Adrenal gland (tissue), 9 donors: ENCODE measurements at regions not wholly inside any gene's neighbourhood (a gene's known extent, or its start where the extent isn't known, plus 50 kb on each side); places are given as distances from the start of the nearest gene placed in this dataset.

Source experiments
- DNase-seq, 7 donors: peaks; one replicate each; pipeline ENCODE4 v3.0.0-alpha.2; 2019 to 2020
- H3K27ac ChIP-seq, 5 donors: fragments of 200-600 bp; sonication (generic) in 4 of 5; 1 replicate in 3 of 5; 2 replicates in 2 of 5; pipeline versions ENCODE4 v1.5.1 to v1.8.0; 2016 to 2020; ENCODE audit warnings: mild to moderate bottlenecking in 1 of 5
- H3K27me3 ChIP-seq: fragments of 200-600 bp; 2 replicates; pipeline ENCODE4 v1.8.0; 2021
- H3K36me3 ChIP-seq, 2 donors: fragments of 200-600 bp; replicated peaks in 1 of 2; 1 replicate in 1 of 2; 2 replicates in 1 of 2; pipeline versions ENCODE4 v1.5.1 to v1.8.0; 2018 to 2022
- H3K4me1 ChIP-seq, 2 donors: fragments of 200-600 bp; replicated peaks in 1 of 2; 1 replicate in 1 of 2; 2 replicates in 1 of 2; pipeline versions ENCODE4 v1.5.1 to v1.8.0; 2018 to 2021
- H3K4me3 ChIP-seq, 4 donors: fragments of 200-600 bp; sonication (generic) in 3 of 4; one replicate each; pipeline ENCODE4 v1.5.1; 2016 to 2018
- H3K9me3 ChIP-seq, 3 donors: fragments of 200-600 bp; sonication (generic) in 1 of 3; replicated peaks in 1 of 3; 1 replicate in 2 of 3; 2 replicates in 1 of 3; pipeline versions ENCODE4 v1.5.1 to v1.8.0; 2016 to 2021
- POLR2A ChIP-seq, 2 donors: fragments of 450-650 bp; IDR thresholded peaks; one replicate each; pipeline ENCODE4 v1.6.1; 2017; ENCODE audit warnings: antibody characterized with exemption in 2 of 2, mild to moderate bottlenecking in 2 of 2, moderate library complexity in 1 of 2
- WGBS, 4 donors: extraction: QIAGEN DNeasy Blood & Tissue Kit in 2 of 4; methylation state at CpG; one replicate each; pipeline versions ENCODE4 v1.1.5 to v1.1.7; 2013 to 2017; 5-methylcytosine and 5-hydroxymethylcytosine counted together
- intact Hi-C, 2 donors: fragments of 100-400 bp; cut with DNase I; formaldehyde crosslinking; loops; one replicate each; pipeline versions ENCODE4 v1.14.1 to v1.15.0; 2022 to 2023
- TF ChIP-seq, protein P1 (sequence below), 6 experiments: fragments of 450-650 bp in 4 of 6; fragments of 200-600 bp in 2 of 6; sonication (generic) in 1 of 6; IDR thresholded peaks; 1 replicate in 5 of 6; 2 replicates in 1 of 6; pipeline versions ENCODE4 v1.5.1 to v1.8.0; 2016 to 2021; ENCODE audit warnings: antibody characterized with exemption in 6 of 6, mild to moderate bottlenecking in 2 of 6, moderate library complexity in 1 of 6
- donor health status: healthy with polysubstance abuse.
- donor health status: Bipolar disorder and iron deficiency.
- donor health status: DM: yes; HTN: yes; CAD: no.
- donor health status: DM: no; HTN: no; CAD: no.
- donor health status: DM: no; HTN: no; CAD: no.

DNA sequence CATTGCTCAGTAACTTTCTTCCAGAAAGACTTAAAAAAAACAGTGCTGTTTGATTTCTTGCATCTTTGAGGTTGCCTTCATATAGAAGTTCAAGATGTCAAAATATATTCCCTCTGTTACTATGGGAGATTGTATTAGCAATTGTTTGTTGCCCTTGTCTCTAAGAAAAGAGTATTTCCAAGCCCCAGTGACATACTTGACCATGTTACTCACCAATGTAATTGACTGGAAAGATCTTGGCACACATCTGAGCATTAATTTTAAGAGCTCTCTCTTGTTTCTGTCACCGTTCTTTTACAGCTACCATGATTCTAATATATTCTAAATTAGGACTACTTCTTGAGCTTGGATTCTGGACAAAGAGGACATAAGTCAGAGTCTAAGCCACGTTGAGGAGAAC, 902.7 kb upstream of the EPHA5 start:
- Histone ChIP-seq H3K27me3 (no peaks in the 10 kb centered on the region), H3K27ac (no peak overlapping the region), H3K9me3 (no peaks in the 10 kb centered on the region), H3K4me3 (no peak overlapping the region), H3K4me1 (peaks cover 0 to 7% of the 10 kb centered on the region in 2 donors), H3K36me3 (no peaks in the 10 kb centered on the region)
- DNase-seq: no peak
- 44 to 61% (median 52%) methylated on average over 2 of the region's 2 CpGs for WGBS, 4 donors
- intact Hi-C loops: no loop called here
- TF ChIP-seq POLR2A (IDR thresholded peaks at IDR 0.05): no peak
- TF ChIP-seq, protein P1, sequence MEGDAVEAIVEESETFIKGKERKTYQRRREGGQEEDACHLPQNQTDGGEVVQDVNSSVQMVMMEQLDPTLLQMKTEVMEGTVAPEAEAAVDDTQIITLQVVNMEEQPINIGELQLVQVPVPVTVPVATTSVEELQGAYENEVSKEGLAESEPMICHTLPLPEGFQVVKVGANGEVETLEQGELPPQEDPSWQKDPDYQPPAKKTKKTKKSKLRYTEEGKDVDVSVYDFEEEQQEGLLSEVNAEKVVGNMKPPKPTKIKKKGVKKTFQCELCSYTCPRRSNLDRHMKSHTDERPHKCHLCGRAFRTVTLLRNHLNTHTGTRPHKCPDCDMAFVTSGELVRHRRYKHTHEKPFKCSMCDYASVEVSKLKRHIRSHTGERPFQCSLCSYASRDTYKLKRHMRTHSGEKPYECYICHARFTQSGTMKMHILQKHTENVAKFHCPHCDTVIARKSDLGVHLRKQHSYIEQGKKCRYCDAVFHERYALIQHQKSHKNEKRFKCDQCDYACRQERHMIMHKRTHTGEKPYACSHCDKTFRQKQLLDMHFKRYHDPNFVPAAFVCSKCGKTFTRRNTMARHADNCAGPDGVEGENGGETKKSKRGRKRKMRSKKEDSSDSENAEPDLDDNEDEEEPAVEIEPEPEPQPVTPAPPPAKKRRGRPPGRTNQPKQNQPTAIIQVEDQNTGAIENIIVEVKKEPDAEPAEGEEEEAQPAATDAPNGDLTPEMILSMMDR (IDR thresholded peaks at IDR 0.05): no peak

DNA sequence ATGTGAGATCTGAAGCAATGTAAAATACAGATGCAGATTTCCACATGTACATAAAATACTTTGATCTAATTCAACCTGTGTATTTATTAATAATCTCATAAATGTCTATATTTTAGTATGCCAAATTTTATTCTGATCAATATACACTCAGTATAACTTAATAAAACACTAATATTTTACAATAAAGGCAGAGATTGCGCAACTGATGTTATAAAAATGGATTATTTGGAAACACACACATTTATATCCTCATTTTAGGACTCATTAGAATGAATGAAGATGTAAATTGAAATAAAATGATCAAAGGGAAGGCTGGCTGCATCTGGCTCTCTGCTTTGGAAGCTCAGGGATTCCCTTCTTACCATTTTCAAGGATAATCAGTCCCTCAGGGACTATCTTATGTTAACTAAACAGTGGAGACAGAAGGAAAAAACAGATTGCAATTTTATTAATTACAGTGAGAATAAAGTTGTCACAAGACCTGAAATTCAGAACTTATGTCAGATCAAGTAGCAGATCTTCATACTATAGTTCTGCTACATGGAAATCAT, 900.9 kb upstream of the EPHA5 start:
- TF ChIP-seq POLR2A (IDR thresholded peaks at IDR 0.05): no peak
- TF ChIP-seq, protein P1 (IDR thresholded peaks at IDR 0.05): no peak

DNA sequence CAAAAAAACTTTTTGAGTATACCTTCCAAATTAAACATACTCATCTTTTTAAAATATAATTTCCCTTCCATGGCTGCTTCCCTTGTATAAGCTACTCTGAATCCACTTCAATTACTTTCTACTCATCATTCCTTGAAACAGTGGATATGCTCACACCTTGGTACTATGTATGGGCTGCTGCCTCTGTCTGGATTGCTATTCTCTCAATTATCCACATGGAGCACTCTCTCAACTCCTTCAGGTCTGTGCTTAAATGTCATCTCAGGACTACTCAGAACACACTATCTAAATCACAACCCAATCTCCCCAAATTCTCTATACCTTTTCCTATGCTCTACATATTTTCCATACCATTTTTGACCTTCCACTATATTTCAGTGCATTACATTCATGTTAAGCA, 898.9 kb upstream of the EPHA5 start:
- H3K27ac ChIP-seq: no peak overlapping the region
- no peaks in the 10 kb centered on the region for H3K27me3 ChIP-seq
- no peak overlapping the region for H3K4me3 ChIP-seq
- H3K4me1 ChIP-seq: peaks cover 0 to 1% of the 10 kb centered on the region in 2 donors
- TF ChIP-seq, protein P1 (IDR thresholded peaks at IDR 0.05): no peak
- TF ChIP-seq POLR2A (IDR thresholded peaks at IDR 0.05): no peak
- no peaks in the 10 kb centered on the region for H3K36me3 ChIP-seq
- intact Hi-C loops: no loop called here
- no peak for DNase-seq
- no peaks in the 10 kb centered on the region for H3K9me3 ChIP-seq

More for the DNA sequence above, 900.9 kb upstream of the EPHA5 start:
- no peaks in the 10 kb centered on the region for H3K9me3 ChIP-seq
- H3K27ac ChIP-seq: no peak overlapping the region
- H3K36me3 ChIP-seq: no peaks in the 10 kb centered on the region
- H3K4me3 ChIP-seq: no peak overlapping the region
- peaks cover 0 to 7% of the 10 kb centered on the region in 2 donors for H3K4me1 ChIP-seq
- no peak for DNase-seq
- H3K27me3 ChIP-seq: no peaks in the 10 kb centered on the region
- WGBS, 4 donors: 81 to 87% (median 82%) methylated on average over 1 of the region's 1 CpG
- intact Hi-C loops: no loop called here

DNA sequence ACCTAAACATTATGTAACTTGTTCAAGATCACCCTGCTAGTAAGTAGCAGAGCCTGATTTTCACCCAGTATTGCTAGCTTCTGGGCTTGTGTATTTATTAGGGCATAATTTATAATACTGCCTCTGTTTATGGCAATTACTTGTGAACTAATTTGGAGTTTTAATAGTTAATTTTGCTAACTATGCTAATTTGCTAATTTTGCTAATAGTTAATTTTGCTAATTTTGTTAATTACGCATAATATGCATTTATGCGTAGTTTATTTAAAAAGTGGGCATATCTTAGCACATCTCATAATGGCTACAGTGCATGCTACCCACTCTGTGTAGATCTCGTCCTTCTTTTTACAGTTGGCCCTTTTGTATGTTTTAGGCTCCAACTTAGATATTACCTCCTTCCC, 898.1 kb upstream of the EPHA5 start:
- Histone ChIP-seq H3K4me1 (no peaks in the 10 kb centered on the region), H3K4me3 (no peak overlapping the region), H3K27ac (no peak overlapping the region), H3K27me3 (no peaks in the 10 kb centered on the region), H3K9me3 (no peaks in the 10 kb centered on the region), H3K36me3 (no peaks in the 10 kb centered on the region)
- no peak for DNase-seq
- no peak for TF ChIP-seq POLR2A (IDR thresholded peaks at IDR 0.05)
- TF ChIP-seq, protein P1 (IDR thresholded peaks at IDR 0.05): no peak
- intact Hi-C loops: no loop called here
- WGBS, 4 donors: 57 to 81% (median 72%) methylated on average over 3 of the region's 3 CpGs
